Stimulated activated CD8-positive, alpha-beta memory T cell treated with anti-CD3 and anti-CD28 coated beads, Interleukin-7, amount 100 ng/mL, for 4 hours (primary cell): ENCODE measurements at regions not wholly inside any gene's neighbourhood (a gene's known extent, or its start where the extent isn't known, plus 50 kb on each side); places are given as distances from the start of the nearest gene placed in this dataset.
A peak's percentile ranks its signal among the peaks of the same experiment; 100 is the strongest.

Experiments used
- DNase-seq, 2 donors: peaks; one replicate each; pipeline ENCODE4 v3.0.0-alpha.2; 2020; ENCODE audit warnings: low read depth in 2 of 2

DNA sequence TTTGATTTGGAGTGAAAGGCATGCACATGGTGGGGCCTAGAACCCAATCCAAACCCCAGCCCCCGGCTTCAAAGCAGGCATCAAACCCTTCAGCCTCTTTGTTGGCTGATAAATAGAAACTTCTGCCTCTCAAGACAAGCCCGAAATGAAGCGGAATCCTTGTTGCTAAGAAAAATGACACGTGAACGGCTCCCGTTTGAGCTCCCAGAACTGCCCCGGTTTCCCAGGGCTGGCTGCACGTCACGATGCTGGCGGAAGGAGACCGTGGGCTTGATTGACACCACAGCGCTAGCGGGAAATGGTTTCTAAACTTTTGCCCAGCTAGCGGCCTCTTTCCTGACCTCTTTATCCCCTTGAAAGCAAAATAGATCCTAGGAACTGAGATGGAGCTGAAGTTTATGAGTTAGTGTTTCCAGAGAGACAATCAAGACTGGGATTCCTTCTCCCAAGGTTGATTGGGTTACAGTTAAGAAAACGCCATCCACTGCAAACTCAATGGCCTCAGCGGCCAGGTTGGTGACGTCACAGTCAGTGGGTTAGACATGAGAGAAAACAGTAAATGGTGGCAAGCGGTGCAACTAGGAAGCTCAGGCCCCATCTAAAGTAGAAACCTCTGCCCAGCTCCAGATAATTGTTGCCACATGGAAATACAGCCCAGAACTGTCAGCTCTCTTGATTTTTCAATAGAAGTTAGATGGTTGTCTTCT is 117.0 kb downstream of the ANKRD60 start:
- DNase-seq, result no peak

DNA sequence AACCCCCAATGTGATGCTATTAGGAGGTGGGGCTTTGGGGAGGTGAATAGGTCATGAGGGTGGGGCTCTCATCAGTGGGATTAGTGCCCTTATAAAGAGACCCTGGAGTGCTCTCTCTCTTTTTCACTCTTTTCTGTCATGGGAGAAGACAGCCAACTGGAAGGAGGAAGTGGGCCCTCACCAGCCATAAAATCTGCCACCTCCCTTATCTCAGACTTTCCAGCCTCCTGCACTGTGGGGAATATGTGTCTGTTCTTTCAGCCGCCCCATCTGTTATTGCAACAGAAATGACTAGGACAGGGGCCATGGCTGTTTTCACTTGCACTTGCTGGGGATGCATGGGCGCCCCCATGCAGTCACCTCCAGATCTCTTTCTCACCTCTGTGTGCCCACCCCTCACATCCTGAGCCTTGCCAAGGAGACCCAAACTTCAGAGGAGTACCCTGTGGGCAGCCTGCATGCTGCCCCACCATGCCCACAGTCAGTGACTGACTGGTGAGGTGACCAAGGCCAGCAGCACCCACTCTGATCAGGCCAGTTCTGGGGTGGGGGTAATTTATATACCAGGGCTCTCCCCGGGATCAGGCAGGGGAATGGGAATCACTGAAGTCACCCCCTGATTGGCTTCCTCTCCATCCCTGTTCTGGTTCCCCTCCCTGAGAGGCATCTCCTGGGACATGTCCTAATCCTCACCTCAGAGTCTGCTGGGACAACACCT is 118.4 kb downstream of the ANKRD60 start:
- no peak for DNase-seq

DNA sequence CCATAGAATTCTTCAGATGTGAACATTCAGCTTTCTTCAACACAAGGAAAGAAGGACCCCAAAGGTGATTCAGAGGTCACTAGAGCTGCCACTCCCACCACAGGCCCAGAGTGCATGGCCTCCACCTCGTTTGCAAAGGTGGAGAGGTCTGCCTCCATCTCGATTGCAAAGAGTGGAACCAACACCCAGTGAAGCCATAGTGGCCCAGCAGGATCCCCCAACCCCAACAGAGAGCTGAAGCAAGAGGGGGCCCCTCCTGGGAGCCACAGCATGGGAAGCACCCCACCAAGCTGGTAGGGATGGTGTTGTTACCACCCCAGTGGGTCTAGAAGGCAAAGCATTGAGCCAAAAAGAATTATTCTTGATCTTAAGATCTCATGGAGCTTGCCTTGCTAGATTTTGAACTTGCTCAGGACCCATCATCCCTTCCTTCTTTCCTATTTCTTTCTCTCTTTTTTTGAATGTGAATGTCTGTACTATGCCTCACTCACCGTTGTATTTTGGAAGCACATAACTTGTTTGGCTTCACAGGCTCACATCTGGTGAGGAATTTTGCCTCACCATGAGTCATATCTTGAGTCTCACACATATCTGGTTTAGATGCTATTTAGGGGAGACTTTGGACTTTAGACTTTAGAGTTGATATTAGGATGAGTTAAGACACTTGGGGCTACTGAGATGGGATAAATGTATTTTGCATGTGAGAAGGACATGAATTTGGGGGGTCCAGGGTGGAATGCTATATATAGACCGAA is 119.2 kb downstream of the ANKRD60 start:
- DNase-seq, result no peak

DNA sequence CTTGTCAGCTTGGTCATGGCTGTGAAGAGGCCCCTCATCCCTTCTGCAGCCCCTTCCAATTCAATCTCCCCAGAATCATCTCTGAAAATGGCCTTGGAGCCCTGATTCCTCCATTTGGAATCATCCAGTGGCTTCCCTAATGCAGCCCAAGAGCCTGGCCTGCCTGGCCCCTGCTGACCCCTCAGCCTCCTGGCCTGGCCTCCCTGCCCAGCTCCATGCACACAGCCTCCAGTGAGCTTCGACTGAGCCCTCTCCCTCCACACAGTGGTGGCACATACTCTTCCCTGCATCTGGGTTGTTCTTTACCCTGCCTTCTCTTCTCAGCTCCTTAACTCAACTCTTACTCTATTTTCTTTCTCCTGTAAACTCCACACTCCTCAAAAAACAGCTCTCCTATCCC is 120.9 kb downstream of the ANKRD60 start:
- DNase-seq, result no peak

DNA sequence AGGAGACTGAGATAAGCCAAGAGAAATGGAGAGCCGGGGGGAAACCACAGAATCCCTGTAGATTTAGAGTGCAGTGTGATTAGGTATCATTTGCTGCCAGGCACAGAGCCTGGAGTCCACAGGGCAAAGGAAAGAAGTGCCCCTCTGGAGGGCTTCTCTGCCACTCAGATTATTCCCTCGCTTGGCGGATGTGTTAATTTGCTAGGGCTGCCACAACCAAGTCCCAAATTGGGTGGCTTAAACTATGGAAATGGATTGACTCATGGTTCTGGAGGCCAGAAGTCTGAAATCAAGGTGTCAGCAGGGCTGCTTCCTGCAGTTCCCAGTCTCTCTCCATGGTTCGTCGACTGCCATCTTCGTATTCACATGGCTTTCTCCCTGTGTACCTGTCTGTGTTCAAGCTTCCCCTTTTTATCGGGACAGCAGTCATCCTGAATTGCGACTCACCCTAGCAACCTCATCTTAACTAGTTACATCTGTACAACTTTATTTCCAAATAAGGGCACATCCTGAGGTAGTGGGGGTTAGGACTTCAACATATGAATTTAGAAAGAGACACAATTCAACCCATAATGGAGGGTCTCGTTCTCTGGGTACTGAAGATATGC is 122.2 kb downstream of the ANKRD60 start:
- DNase-seq, result no peak

DNA sequence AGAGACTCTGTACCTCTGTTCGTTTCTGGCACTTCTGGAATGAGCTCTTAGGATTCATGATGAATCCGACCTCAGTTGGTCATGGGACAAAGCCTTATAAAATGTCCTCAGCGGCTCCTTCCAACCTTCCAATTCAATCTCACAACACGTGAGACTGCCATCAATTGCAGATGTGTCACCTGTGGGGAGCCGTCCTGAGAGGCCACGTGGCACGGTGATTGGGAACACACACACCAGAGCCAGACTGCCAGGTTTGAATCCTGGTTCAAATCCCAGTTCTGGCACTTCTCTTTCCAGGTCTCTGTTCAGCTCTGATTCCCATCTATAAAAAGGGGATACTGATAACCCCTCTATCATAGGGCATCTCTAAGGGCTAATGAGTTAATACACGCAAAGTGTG is 124.5 kb downstream of the ANKRD60 start:
- no peak for DNase-seq

DNA sequence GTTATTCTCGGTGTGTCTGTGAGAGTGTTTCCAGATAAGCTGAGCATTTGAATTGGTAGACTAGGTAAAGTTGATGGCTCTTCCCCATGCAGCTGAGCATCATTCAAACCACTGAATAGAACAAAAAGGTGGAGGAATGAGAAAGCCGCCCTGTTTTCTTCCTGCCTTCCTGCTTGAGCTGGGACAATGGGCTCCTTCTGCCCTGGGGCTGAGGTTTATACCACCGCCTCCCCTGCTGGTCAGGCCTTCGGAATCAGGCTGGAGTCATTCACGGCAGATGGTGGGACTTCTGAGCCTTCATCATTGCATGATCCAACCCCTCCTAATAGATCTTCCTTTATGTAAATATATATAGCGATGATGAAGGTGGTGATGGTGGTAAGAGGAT is 124.9 kb downstream of the ANKRD60 start:
- no peak for DNase-seq

DNA sequence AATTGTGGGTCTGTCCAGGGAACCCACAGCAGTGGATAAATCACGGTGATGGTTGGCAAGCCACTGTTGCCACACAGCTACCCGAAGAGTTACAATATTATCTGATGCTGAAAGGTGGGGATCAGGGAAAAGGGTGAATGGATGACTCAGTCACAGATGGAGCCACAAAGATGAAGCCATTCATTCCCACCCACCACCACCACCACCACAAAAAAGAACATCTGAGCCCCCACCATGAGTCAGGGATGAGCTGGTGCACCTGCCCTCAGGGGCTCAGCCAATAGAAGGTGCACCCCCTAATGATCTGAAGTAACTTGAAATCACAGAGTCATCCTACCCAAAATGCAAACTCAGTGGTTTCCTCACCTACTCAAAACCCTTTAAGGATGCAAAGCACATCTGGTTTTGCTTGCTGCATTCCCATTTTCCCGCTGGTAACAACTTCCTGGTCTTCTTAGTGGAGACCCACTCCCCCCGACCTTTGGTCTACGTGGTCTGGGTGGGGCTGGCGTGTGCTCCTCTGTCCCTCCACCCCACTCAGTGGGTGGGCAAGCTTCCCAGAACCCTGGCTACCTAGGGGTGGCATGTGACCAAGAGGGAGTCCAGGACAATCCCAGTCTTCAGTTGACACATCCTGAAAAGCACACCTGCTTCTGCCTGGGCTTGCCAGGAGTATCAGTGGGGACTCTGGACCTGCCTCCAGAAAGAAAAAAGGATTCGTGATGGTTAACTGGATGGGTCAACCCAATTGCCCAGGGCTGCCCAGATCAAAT is 125.5 kb downstream of the ANKRD60 start:
- DNase-seq, result peak in 1 of 2 donors; percentile 1

DNA sequence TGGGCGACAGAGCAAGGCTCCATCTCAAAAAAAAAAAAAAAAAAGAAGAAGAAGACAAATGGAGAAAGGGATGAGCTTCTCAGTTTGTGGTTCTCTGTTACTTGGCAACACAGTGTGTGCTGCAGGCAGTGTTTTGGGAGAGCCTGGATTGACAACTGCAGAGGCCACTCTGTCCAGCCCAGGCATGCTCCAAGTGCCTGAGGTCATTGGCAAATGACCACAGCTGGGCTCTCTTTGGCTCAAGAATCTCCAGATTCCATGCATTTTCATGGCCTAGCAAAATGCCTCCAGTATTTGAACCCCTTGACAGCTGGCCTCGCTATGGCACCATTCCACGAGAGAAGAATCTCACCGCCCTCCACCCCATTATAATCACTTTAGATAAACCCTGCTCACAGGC is 126.2 kb downstream of the ANKRD60 start:
- no peak for DNase-seq

DNA sequence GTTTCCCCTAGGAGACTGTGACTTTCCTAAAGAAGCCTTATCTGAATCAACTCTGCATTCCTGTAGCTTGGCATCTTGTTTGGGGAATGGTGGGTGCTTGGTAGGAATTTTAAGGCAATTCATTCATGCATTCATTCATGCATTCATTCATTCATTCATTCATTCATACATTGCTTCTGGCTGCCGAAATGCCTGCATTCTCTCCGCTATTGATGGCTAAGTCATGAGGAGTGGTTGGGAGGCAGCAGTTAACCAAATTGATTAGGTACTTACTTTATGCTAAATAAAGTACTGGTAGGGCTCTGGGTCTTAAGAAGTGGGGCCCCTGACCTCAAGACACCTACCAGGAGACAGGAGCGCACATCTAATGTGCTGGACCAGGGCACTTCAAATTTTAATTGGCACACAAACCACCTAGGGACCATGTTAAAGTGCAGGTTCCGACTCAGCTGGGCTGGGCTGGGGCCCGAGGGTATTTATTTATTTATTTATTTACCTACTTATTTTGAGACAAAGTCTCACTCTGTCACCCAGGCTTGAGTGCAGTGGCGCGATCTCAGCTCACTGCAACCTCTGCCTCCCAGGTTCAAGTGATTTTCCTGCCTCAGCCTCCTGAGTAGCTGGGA is 127.6 kb downstream of the ANKRD60 start:
- no peak for DNase-seq

DNA sequence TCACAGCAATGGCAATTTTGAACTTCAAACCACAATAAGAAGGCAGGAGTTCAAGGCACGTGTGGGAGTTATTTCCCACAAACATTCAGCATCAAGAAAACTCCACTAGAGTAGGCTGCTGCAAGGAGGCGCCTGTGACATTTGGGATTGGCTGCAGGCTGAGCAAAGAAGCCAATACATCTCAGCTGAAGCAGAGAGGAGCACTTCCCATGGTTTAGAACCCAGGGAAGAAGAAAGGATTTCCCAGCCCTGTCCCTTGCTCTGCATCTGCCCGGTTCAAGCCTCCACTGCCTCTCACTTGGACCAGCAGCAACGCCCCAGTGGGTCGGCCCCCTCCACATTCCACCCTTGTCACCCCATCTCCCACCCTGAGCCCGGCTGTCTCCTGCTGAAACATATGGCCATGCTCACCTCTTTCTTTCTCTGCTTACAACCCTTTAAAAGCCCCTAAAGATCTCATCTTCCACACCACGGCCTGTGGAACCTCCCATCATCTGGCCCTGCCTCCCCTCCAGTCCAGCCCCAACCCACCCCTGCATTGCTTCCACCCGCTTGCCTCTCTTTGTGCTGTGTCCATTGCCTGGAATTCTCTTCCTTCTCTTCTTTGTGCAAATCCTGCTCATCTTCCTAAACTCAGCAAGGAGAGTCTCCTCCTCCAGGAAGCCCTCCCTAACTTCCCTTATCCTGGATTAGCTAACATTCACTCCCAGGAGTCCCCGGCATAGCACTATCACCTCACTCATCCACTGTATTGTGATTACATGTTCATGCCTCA is 128.3 kb downstream of the ANKRD60 start:
- DNase-seq, result no peak

DNA sequence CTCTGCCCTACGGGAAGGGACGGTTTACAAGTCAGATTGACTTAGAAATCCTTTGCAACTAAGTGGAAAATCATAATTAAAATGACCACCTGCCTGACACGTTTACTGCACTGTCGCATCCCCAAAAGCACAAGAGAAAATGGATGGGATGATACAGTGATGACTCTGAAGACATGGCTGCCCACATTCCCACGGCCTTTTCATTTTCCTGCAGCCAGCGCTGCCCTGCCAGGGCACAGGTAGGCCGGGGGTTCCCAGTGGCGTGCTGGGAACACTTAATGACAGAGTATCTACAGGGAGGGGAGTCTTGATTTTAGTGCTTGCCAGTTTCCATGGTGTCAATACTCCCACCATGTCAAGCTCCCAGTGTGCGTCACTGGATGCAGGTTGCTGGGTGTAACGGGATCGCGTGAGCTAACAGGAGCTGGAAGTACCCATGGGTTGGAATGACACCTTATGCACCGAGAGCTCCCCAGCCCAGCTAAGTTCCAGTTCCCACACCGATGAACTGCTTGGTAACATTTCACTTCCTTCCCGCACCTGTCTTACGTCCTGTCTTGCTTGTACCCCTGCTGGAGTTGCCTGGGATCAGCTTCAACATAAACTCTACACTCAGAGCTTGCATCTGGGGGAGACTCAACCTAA is 129.0 kb downstream of the ANKRD60 start:
- DNase-seq, result no peak

DNA sequence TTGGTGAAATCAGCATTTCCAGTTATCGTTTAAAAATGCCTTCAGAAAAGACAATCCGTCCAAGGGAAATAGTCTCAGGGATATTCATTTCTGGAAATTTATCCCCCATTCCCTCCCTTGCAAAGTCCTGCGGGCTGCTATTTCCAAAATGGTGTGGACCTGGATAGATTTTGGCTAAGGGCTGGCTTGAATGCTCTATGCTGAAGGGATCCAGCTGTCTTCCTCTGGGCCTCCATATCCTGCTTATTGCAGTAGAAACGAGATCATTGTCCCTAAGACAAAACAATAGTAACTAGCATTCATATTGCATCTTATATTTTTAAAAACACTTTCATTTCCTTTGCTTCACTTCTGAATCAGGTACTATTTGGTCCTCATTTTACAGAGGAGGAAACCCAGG is 129.9 kb downstream of the ANKRD60 start:
- DNase-seq, result no peak

DNA sequence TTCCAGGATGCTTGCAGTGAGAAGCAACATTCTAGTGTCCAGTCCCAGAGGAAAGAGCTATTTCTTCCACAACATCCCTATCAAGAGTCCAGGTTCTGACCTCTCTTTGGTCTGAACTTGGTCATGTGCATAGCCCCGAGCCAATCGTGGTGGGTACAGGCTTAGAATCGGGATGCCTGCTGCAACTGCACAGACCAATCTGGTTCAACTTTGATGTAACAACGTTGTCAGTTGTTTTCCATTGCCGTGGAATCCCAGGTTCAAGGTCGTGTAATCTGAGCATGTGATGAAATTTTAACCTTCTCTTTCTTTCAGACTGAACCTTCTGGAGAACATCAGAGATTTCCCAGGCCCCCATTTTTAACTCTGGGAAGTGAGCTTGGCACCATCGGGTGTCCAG is 130.5 kb downstream of the ANKRD60 start:
- no peak for DNase-seq

DNA sequence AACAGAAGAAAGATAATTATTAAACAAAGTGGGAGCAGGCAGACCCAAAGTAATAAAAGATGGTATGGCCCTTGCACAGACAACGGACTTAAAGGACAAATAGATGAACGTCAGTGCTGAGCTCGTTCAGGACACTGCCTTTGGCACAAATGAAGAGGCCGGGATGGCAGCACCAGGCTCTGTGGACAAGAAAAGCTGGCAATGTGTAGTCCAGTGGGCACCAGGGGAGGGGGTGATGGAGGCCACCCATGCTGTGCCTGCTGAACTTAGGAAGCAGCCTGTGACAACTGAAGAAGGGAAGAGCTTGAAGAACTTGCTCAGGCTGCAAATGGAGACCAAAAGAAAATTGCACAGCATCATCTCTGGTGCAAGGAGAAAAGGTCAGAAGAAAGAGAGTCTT is 131.0 kb downstream of the ANKRD60 start:
- no peak for DNase-seq

DNA sequence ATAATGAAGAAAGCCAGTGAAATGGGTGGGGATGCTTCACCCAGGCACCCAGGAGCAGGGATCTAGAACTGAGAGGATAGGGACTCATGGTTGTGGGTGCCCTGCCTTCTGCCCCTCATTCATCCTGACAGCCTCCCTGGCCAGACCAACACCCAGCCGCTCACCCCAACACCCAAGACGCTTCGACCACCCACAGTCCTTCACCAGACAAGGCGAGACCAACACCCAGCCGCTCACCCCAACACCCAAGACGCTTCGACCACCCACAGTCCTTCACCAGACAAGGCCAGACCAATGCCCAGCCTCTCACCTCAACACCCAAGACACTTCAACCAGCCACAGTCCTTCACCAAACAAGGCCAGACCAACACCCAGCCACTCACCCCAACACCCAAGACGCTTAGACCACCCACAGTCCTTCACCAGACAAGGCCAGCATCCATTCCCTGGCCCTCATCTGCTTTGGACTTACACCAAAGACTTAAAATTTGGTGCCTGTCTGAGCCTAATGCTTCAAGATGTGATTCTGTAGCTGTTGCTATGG is 131.5 kb downstream of the ANKRD60 start:
- DNase-seq, result no peak

DNA sequence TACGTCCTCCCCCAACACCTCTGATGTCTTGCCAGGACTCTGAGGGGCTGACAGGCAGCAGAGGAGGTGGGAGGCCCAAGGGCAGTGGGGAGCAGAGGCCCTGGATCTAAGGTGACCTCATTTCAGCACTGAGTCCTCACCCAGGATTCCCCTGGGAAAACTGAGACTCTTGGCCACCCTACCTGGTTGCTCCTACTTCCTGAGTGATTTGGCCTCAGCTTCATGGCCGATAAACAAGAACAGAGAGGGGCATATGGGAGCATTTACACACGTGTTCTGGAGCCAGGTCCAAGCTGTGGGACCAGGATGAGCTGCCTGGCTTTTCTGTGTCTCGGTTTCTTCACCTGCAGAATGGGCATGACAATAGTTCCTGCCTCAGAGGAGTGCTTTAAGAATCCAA is 133.8 kb downstream of the ANKRD60 start:
- DNase-seq, result no peak

DNA sequence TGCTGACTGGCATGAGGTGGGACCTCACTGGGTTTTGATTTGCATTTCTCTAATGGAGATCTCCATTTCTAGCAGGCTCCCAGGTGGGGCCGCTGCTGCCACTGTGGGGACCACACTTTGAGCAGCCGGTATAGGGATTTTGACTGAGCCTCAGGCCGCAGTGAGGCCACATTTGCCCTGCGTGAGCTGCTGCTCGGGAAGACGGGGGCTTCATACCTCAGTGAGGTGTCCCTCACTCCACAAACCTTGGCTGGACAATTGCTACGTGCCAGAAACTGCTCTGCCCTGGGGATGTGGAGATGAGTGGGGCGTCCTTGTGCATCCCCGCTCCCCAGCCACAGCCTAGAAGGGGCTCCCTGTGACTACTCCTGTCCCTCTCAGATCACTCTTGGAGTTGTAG is 134.3 kb downstream of the ANKRD60 start:
- DNase-seq, result no peak

DNA sequence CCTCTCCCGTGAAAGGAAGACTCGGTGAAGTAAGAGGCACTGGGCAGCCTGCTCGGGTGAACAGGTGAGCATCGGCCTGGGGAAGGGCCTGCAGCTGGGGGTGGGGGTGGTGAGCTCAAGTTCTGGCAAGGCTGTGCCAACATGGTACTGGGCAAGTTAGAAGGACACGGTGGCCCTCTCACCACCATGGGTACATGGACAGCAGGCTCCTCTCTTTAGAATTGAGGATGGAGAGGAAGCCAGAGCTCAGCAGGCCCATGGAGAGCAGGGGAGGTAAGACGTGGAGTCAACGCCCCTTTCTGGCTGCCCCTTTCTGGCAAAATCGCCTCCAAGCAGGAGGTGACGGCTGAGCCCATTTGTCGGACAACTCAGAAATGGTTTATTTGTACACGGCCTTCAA is 135.6 kb downstream of the ANKRD60 start:
- no peak for DNase-seq

DNA sequence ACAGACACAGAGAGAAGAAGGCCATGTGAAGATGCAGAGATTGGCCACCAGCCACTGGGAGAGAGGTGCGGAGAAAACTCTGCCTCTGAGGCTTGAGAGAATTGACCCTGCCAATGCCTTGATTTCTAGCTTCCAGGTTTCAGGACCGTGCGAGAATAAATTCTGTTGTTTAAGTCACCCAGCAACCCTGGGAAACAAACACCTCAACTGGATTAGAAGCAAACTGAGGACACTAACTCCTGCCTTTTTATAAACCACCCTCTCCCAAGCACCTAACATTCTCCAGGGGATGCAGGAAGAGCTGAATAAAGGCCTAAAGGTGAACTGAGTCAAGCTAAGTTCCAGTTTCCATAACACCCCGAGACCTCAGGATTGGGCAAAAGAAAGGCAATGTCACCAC is 136.1 kb downstream of the ANKRD60 start:
- DNase-seq, result no peak
